ENCODE measurements at regions not wholly inside any gene's neighbourhood (a gene's known extent, or its start where the extent isn't known, plus 50 kb on each side); places are given as distances from the start of the nearest gene placed in this dataset.

GRCh38 chr1:234724516-234725176, 114.7 kb upstream of the IRF2BP2 start:
- H3K27ac ChIP-seq (ENCODE audit: low read depth, low read length, poor library complexity, severe bottlenecking): peak overlapping the region; percentile 96
- H3K27me3 ChIP-seq (ENCODE audit: insufficient read depth, low read length): no peaks in the 10 kb centered on the region
- H3K9me2 ChIP-seq (ENCODE audit: low read depth, low read length): no peaks in the 10 kb centered on the region
- H3F3A ChIP-seq (ENCODE audit: insufficient read depth, low read length): no peaks in the 10 kb centered on the region
- H3K4me1 ChIP-seq (ENCODE audit: insufficient read depth, low read length, severe bottlenecking): peaks cover 67% of the 10 kb centered on the region
- no peaks in the 10 kb centered on the region for H3K36me3 ChIP-seq (ENCODE audit: insufficient read depth, low read length)
- H3K4me2 ChIP-seq (ENCODE audit: low read length): peak overlapping the region; percentile 75
- no peak overlapping the region for H2AFZ ChIP-seq (ENCODE audit: low read length)
- H4K20me1 ChIP-seq (ENCODE audit: insufficient read depth, low read length): no peaks in the 10 kb centered on the region
- TF ChIP-seq CTCF (IDR thresholded peaks at IDR 0.05; ENCODE audit: low read length) (no peak), EZH2 (IDR thresholded peaks at IDR 0.05; ENCODE audit: borderline replicate concordance, low read length) (no peak)
- peak overlapping the region; percentile 41 for H3K4me3 ChIP-seq (ENCODE audit: low read depth, low read length, poor library complexity, severe bottlenecking)
- no peaks in the 10 kb centered on the region for H3K79me2 ChIP-seq (ENCODE audit: insufficient read depth, low read length)
- H3K9me3 ChIP-seq (ENCODE audit: low read length): no peaks in the 10 kb centered on the region
- peak overlapping the region; percentile 48 for H3K9ac ChIP-seq (ENCODE audit: low read length)

GRCh38 chr1:234722904-234723720, 113.1 kb upstream of the IRF2BP2 start:
- TF ChIP-seq CTCF (IDR thresholded peaks at IDR 0.05; ENCODE audit: low read length): no peak
- no peak for TF ChIP-seq EZH2 (IDR thresholded peaks at IDR 0.05; ENCODE audit: borderline replicate concordance, low read length)
- no peaks in the 10 kb centered on the region for H3K9me2 ChIP-seq (ENCODE audit: low read depth, low read length)
- no peaks in the 10 kb centered on the region for H3K27me3 ChIP-seq (ENCODE audit: insufficient read depth, low read length)
- H3K79me2 ChIP-seq (ENCODE audit: insufficient read depth, low read length): no peaks in the 10 kb centered on the region
- peaks cover 70% of the 10 kb centered on the region for H3K4me1 ChIP-seq (ENCODE audit: insufficient read depth, low read length, severe bottlenecking)
- peak overlapping the region; percentile 41 for H3K4me3 ChIP-seq (ENCODE audit: low read depth, low read length, poor library complexity, severe bottlenecking)
- H3K36me3 ChIP-seq (ENCODE audit: insufficient read depth, low read length): no peaks in the 10 kb centered on the region
- no peaks in the 10 kb centered on the region for H3K9me3 ChIP-seq (ENCODE audit: low read length)
- H3K27ac ChIP-seq (ENCODE audit: low read depth, low read length, poor library complexity, severe bottlenecking): peak overlapping the region; percentile 96
- H3K4me2 ChIP-seq (ENCODE audit: low read length): peak overlapping the region; percentile 75; the same call in 1 of the 2 replicates
- peak overlapping the region; percentile 60; the same call in 1 of the 2 replicates for H3K9ac ChIP-seq (ENCODE audit: low read length)
- no peaks in the 10 kb centered on the region for H4K20me1 ChIP-seq (ENCODE audit: insufficient read depth, low read length)
- no peak overlapping the region for H2AFZ ChIP-seq (ENCODE audit: low read length)
- H3F3A ChIP-seq (ENCODE audit: insufficient read depth, low read length): no peaks in the 10 kb centered on the region

GRCh38 chr1:234722270-234722704, 112.3 kb upstream of the IRF2BP2 start:
- H2AFZ ChIP-seq (ENCODE audit: low read length): no peak overlapping the region
- no peak overlapping the region for H3K9ac ChIP-seq (ENCODE audit: low read length)
- H3K27ac ChIP-seq (ENCODE audit: low read depth, low read length, poor library complexity, severe bottlenecking): no peak overlapping the region
- H3K4me2 ChIP-seq (ENCODE audit: low read length): no peak overlapping the region; the same call in 1 of the 2 replicates
- no peaks in the 10 kb centered on the region for H3F3A ChIP-seq (ENCODE audit: insufficient read depth, low read length)
- no peaks in the 10 kb centered on the region for H3K9me2 ChIP-seq (ENCODE audit: low read depth, low read length)
- H3K9me3 ChIP-seq (ENCODE audit: low read length): no peaks in the 10 kb centered on the region
- H4K20me1 ChIP-seq (ENCODE audit: insufficient read depth, low read length): no peaks in the 10 kb centered on the region
- TF ChIP-seq CTCF (IDR thresholded peaks at IDR 0.05; ENCODE audit: low read length) (no peak), EZH2 (IDR thresholded peaks at IDR 0.05; ENCODE audit: borderline replicate concordance, low read length) (no peak)
- H3K36me3 ChIP-seq (ENCODE audit: insufficient read depth, low read length): no peaks in the 10 kb centered on the region
- H3K27me3 ChIP-seq (ENCODE audit: insufficient read depth, low read length): no peaks in the 10 kb centered on the region
- H3K4me3 ChIP-seq (ENCODE audit: low read depth, low read length, poor library complexity, severe bottlenecking): no peak overlapping the region
- no peaks in the 10 kb centered on the region for H3K79me2 ChIP-seq (ENCODE audit: insufficient read depth, low read length)
- H3K4me1 ChIP-seq (ENCODE audit: insufficient read depth, low read length, severe bottlenecking): peaks cover 65% of the 10 kb centered on the region
